Activated T-helper 2 cell treated with anti-CD3 and anti-CD28 coated beads, Interferon-gamma antibody, Interleukin-2, Interleukin-4, amounts not matched to agents 10 μg/mL and 5 μg/mL and 100 μg/mL, durations not matched to agents 14 hours and 24 hours and 36 hours (primary cell): ENCODE measurements at regions not wholly inside any gene's neighbourhood (a gene's known extent, or its start where the extent isn't known, plus 50 kb on each side); places are given as distances from the start of the nearest gene placed in this dataset.

Source experiments
- DNase-seq: peaks from one replicate; pipeline ENCODE4 v3.0.0; 2021; ENCODE audit warnings: low spot score
- H3K27ac Mint-ChIP-seq: one replicate; pipeline ENCODE4 v1.8.0; 2021; ENCODE audit warnings: mixed read lengths
- H3K27me3 Mint-ChIP-seq: one replicate; pipeline ENCODE4 v1.8.0; 2021; ENCODE audit warnings: low read depth, mixed read lengths
- H3K36me3 Mint-ChIP-seq: one replicate; pipeline ENCODE4 v1.8.0; 2021; ENCODE audit warnings: low read depth, mixed read lengths
- H3K4me1 Mint-ChIP-seq: one replicate; pipeline ENCODE4 v1.8.0; 2021; ENCODE audit warnings: low read depth, mixed read lengths
- H3K4me3 Mint-ChIP-seq: one replicate; pipeline ENCODE4 v1.8.0; 2021; ENCODE audit warnings: low read depth, mild to moderate bottlenecking, moderate library complexity, mixed read lengths
- H3K9me3 Mint-ChIP-seq: one replicate; pipeline ENCODE4 v1.8.0; 2021; ENCODE audit warnings: mixed read lengths
- intact Hi-C: fragments of 100-400 bp; cut with micrococcal nuclease; formaldehyde crosslinking; loops from one replicate; pipeline ENCODE4 v1.15.1; 2023

GRCh38 chrX:149121206-149121920 lies 383.7 kb downstream of the IDS start:
- no peak for DNase-seq
- Mint-ChIP-seq H3K9me3 (no peaks in the 10 kb centered on the region), H3K27me3 (no peaks in the 10 kb centered on the region), H3K36me3 (no peaks in the 10 kb centered on the region), H3K4me1 (peaks cover 2% of the 10 kb centered on the region), H3K4me3 (no peak overlapping the region), H3K27ac (no peak overlapping the region)
- intact Hi-C loops: no loop called here

- intact Hi-C loops: no loop called here
- Mint-ChIP-seq H3K36me3 (no peaks in the 10 kb centered on the region), H3K4me1 (peaks cover 2% of the 10 kb centered on the region), H3K27me3 (no peaks in the 10 kb centered on the region), H3K27ac (no peak overlapping the region), H3K9me3 (no peaks in the 10 kb centered on the region), H3K4me3 (no peak overlapping the region)
- no peak for DNase-seq
Observed at GRCh38 chrX:149120459-149120858, 384.6 kb downstream of the IDS start.

- peaks cover 13% of the 10 kb centered on the region for H3K9me3 Mint-ChIP-seq
- no peaks in the 10 kb centered on the region for H3K4me1 Mint-ChIP-seq
- no peaks in the 10 kb centered on the region for H3K36me3 Mint-ChIP-seq
- DNase-seq: no peak
- H3K27ac Mint-ChIP-seq: no peak overlapping the region
- intact Hi-C loops: no loop called here
- H3K27me3 Mint-ChIP-seq: no peaks in the 10 kb centered on the region
- no peak overlapping the region for H3K4me3 Mint-ChIP-seq
Observed at GRCh38 chrX:149114874-149115273, 390.2 kb downstream of the IDS start.

GRCh38 chrX:149114001-149114400 lies 391.1 kb downstream of the IDS start:
- H3K9me3 Mint-ChIP-seq: peaks cover 21% of the 10 kb centered on the region
- H3K36me3 Mint-ChIP-seq: no peaks in the 10 kb centered on the region
- DNase-seq: no peak
- no peak overlapping the region for H3K27ac Mint-ChIP-seq
- no peaks in the 10 kb centered on the region for H3K27me3 Mint-ChIP-seq
- no peak overlapping the region for H3K4me3 Mint-ChIP-seq
- intact Hi-C loops: no loop called here
- H3K4me1 Mint-ChIP-seq: no peaks in the 10 kb centered on the region

GRCh38 chrX:149097786-149098185 lies 407.3 kb downstream of the IDS start:
- no peak for DNase-seq
- Mint-ChIP-seq H3K36me3 (no peaks in the 10 kb centered on the region), H3K27me3 (no peaks in the 10 kb centered on the region), H3K4me3 (no peak overlapping the region), H3K4me1 (no peaks in the 10 kb centered on the region), H3K27ac (no peak overlapping the region), H3K9me3 (no peaks in the 10 kb centered on the region)
- intact Hi-C loops: no loop called here

- intact Hi-C loops: no loop called here
- no peak for DNase-seq
- no peaks in the 10 kb centered on the region for H3K36me3 Mint-ChIP-seq
- H3K4me3 Mint-ChIP-seq: no peak overlapping the region
- no peaks in the 10 kb centered on the region for H3K9me3 Mint-ChIP-seq
- no peaks in the 10 kb centered on the region for H3K4me1 Mint-ChIP-seq
- no peaks in the 10 kb centered on the region for H3K27me3 Mint-ChIP-seq
- H3K27ac Mint-ChIP-seq: no peak overlapping the region
Observed at GRCh38 chrX:149092179-149092578, 412.9 kb downstream of the IDS start.

GRCh38 chrX:149079805-149080406 lies 425.2 kb downstream of the IDS start:
- Mint-ChIP-seq H3K36me3 (no peaks in the 10 kb centered on the region), H3K27ac (no peak overlapping the region), H3K4me3 (no peak overlapping the region), H3K9me3 (no peaks in the 10 kb centered on the region), H3K4me1 (no peaks in the 10 kb centered on the region), H3K27me3 (no peaks in the 10 kb centered on the region)
- intact Hi-C loops: no loop called here
- DNase-seq: no peak

- H3K27ac Mint-ChIP-seq: no peak overlapping the region
Observed at GRCh38 chrX:149074398-149074797, 430.7 kb downstream of the IDS start.

GRCh38 chrX:149073479-149073878 lies 431.6 kb downstream of the IDS start:
- peaks cover 2% of the 10 kb centered on the region for H3K4me1 Mint-ChIP-seq
- no peak for DNase-seq
- no peaks in the 10 kb centered on the region for H3K27me3 Mint-ChIP-seq
- H3K4me3 Mint-ChIP-seq: no peak overlapping the region
- intact Hi-C loops: no loop called here
- H3K36me3 Mint-ChIP-seq: no peaks in the 10 kb centered on the region
- H3K27ac Mint-ChIP-seq: no peak overlapping the region
- no peaks in the 10 kb centered on the region for H3K9me3 Mint-ChIP-seq

More at GRCh38 chrX:149074398-149074797, 430.7 kb downstream of the IDS start:
- Mint-ChIP-seq H3K4me1 (peaks cover 2% of the 10 kb centered on the region), H3K36me3 (no peaks in the 10 kb centered on the region), H3K9me3 (no peaks in the 10 kb centered on the region), H3K27me3 (no peaks in the 10 kb centered on the region), H3K4me3 (no peak overlapping the region)
- intact Hi-C loops: no loop called here
- peak; percentile 8 for DNase-seq

GRCh38 chrX:149069899-149070298 lies 435.2 kb downstream of the IDS start:
- Mint-ChIP-seq H3K36me3 (no peaks in the 10 kb centered on the region), H3K4me3 (no peak overlapping the region), H3K4me1 (peaks cover 2% of the 10 kb centered on the region), H3K27me3 (no peaks in the 10 kb centered on the region), H3K9me3 (no peaks in the 10 kb centered on the region), H3K27ac (no peak overlapping the region)
- DNase-seq: no peak
- intact Hi-C loops: no loop called here

GRCh38 chrX:149060921-149061320 lies 444.2 kb downstream of the IDS start:
- no peaks in the 10 kb centered on the region for H3K9me3 Mint-ChIP-seq
- H3K27me3 Mint-ChIP-seq: no peaks in the 10 kb centered on the region
- no peak overlapping the region for H3K4me3 Mint-ChIP-seq
- no peaks in the 10 kb centered on the region for H3K4me1 Mint-ChIP-seq
- H3K27ac Mint-ChIP-seq: no peak overlapping the region
- intact Hi-C loops: no loop called here
- H3K36me3 Mint-ChIP-seq: no peaks in the 10 kb centered on the region
- no peak for DNase-seq
